Osteoblast (primary cell): ENCODE measurements at regions not wholly inside any gene's neighbourhood (a gene's known extent, or its start where the extent isn't known, plus 50 kb on each side); places are given as distances from the start of the nearest gene placed in this dataset.

Experiments used
- DNase-seq: peaks from one replicate; pipeline ENCODE4 v3.0.0; 2011; ENCODE audit warnings: low spot score, mixed read lengths; ENCODE audit not compliant: insufficient read length; ENCODE audit errors: missing footprints
- H2AFZ ChIP-seq: 2 replicates; pipeline ENCODE4 v1.6.0; 2011; ENCODE audit warnings: mild to moderate bottlenecking, low read length
- H3K27ac ChIP-seq: 2 replicates; pipeline ENCODE4 v1.5.1; 2011; ENCODE audit warnings: mild to moderate bottlenecking, low read depth, low read length, moderate library complexity
- H3K27me3 ChIP-seq: 2 replicates; pipeline ENCODE4 v1.6.0; 2012; ENCODE audit warnings: mild to moderate bottlenecking, control low read depth, inconsistent platforms, low read length, moderate library complexity; ENCODE audit not compliant: insufficient read depth
- H3K36me3 ChIP-seq: 2 replicates; pipeline ENCODE4 v1.5.1; 2011; ENCODE audit warnings: mild to moderate bottlenecking, low read length, control low read depth, moderate library complexity; ENCODE audit not compliant: insufficient read depth
- H3K4me1 ChIP-seq: 2 replicates; pipeline ENCODE4 v1.5.1; 2011; ENCODE audit warnings: mild to moderate bottlenecking, low read length, control low read depth, moderate library complexity; ENCODE audit not compliant: insufficient read depth
- H3K4me2 ChIP-seq: 2 replicates; pipeline ENCODE4 v1.6.0; 2011; ENCODE audit warnings: mild to moderate bottlenecking, low read length; ENCODE audit not compliant: insufficient read depth
- H3K4me3 ChIP-seq: fragments of 200-600 bp; sonication (generic); 3 replicates; pipeline ENCODE4 v1.5.1; 2012; ENCODE audit warnings: mild to moderate bottlenecking, low read length, inconsistent platforms; ENCODE audit not compliant: insufficient read depth
- H3K79me2 ChIP-seq: 2 replicates; pipeline ENCODE4 v1.6.0; 2012; ENCODE audit warnings: mild to moderate bottlenecking, low read length, control low read depth, inconsistent platforms; ENCODE audit not compliant: insufficient read depth
- H3K9me3 ChIP-seq: 2 replicates; pipeline ENCODE4 v1.5.1; 2011; ENCODE audit warnings: low read depth, low read length, control low read depth
- H4K20me1 ChIP-seq: 2 replicates; pipeline ENCODE4 v1.6.0; 2012; ENCODE audit warnings: mild to moderate bottlenecking, low read length, control low read depth; ENCODE audit not compliant: insufficient read depth
- TF ChIP-seq, protein P1 (sequence below): IDR thresholded peaks from 2 replicates; pipeline ENCODE4 v1.5.1; 2011; ENCODE audit warnings: mild to moderate bottlenecking, low read depth, low read length, moderate library complexity; ENCODE audit errors: extremely low read depth

DNA sequence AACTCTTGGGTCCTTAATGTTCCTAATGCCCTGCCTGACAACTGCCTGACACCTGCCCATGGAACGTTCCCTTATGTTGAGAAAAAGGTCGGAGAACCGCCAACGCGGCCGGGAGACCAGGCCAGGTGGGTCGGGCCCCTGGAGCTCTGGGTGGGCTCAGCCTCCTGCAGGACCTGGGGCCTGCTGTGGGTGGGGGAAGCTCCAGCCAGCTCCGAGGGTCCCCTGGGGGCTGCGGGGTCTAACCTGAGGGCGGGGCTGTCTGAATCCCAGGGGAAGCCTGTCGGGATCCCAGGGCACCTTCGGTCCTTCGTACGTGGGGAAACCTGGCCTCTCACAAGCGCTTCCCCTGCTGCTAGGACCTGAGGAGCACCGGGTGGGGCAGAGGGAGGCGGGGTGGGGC lies 296.0 kb downstream of the NDUFA10 start:
- H4K20me1 ChIP-seq: no peaks in the 10 kb centered on the region
- H3K27me3 ChIP-seq: no peaks in the 10 kb centered on the region
- no peaks in the 10 kb centered on the region for H3K9me3 ChIP-seq
- H2AFZ ChIP-seq: no peak overlapping the region
- DNase-seq: peak; percentile 82
- H3K36me3 ChIP-seq: no peaks in the 10 kb centered on the region
- no peaks in the 10 kb centered on the region for H3K4me1 ChIP-seq
- H3K79me2 ChIP-seq: no peaks in the 10 kb centered on the region
- TF ChIP-seq, protein P1, sequence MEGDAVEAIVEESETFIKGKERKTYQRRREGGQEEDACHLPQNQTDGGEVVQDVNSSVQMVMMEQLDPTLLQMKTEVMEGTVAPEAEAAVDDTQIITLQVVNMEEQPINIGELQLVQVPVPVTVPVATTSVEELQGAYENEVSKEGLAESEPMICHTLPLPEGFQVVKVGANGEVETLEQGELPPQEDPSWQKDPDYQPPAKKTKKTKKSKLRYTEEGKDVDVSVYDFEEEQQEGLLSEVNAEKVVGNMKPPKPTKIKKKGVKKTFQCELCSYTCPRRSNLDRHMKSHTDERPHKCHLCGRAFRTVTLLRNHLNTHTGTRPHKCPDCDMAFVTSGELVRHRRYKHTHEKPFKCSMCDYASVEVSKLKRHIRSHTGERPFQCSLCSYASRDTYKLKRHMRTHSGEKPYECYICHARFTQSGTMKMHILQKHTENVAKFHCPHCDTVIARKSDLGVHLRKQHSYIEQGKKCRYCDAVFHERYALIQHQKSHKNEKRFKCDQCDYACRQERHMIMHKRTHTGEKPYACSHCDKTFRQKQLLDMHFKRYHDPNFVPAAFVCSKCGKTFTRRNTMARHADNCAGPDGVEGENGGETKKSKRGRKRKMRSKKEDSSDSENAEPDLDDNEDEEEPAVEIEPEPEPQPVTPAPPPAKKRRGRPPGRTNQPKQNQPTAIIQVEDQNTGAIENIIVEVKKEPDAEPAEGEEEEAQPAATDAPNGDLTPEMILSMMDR: no peak
- no peak overlapping the region for H3K4me2 ChIP-seq
- H3K4me3 ChIP-seq: no peak overlapping the region
- H3K27ac ChIP-seq: no peak overlapping the region

DNA sequence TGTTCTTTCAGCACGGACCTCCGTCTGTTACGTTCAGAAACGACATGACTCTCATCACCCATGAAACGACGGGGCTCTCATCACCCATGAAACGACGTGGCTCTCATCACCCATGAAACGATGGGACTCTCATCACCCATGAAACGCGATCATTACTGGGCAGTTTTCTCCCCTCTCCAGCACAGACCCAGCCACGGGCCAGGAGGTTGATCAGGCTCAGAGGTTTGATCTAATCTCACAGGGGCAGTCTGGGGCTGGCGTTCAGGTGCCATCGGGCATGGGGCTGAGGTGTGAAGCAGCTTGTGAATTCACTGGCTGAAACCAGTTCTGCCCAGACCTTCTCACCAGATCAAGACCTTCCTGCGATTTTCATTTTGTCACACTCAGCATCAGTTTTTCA lies 296.4 kb downstream of the NDUFA10 start:
- Histone ChIP-seq H3K9me3 (no peaks in the 10 kb centered on the region), H3K27ac (no peak overlapping the region), H3K4me1 (no peaks in the 10 kb centered on the region), H2AFZ (no peak overlapping the region), H4K20me1 (no peaks in the 10 kb centered on the region), H3K79me2 (no peaks in the 10 kb centered on the region), H3K4me2 (no peak overlapping the region), H3K27me3 (no peaks in the 10 kb centered on the region), H3K36me3 (no peaks in the 10 kb centered on the region), H3K4me3 (no peak overlapping the region)
- TF ChIP-seq, protein P1: no peak
- DNase-seq: peak; percentile 64

DNA sequence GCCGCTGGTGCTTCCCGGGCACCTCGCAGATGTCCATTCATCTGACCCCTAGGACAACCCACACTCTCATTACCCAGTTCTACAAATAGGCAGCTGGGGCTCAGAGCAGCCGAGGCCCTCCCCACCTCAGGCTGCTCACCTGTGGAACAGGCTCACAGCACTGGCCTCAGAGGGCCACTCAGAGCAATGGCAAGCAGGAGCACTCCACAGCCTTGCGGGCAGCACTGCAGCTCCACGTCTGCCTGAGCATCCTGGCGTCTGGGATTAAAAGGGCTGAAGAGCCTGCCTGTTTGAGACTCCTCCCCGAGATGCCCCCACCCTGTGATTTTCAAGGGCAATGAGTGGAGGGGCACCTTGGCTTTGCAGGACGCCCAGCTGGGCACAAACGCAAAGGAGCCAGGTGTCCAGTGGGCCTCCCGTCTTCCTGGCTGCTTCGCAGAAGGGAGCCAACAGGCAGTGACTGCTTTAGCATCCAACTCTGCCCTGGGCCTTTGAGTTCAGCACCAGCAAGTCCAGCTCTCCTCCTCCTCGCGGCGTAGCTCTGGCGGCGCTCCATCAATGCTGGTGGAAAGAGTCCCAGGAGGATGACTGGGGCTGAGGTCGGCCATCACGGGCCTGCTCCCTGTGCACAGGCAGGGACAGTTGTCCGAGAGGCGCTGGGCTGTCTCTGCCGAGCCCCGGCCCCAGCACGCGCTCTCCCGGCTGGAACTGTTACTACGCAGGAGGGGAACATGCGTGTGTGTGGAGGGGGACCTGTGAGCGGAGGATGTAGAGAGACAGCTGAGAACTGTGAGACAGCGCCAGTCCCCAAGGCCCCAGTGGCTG lies 297.2 kb downstream of the NDUFA10 start:
- Histone ChIP-seq H3K4me2 (no peak overlapping the region), H3K4me1 (no peaks in the 10 kb centered on the region), H3K27ac (no peak overlapping the region), H2AFZ (no peak overlapping the region), H3K36me3 (no peaks in the 10 kb centered on the region), H3K27me3 (no peaks in the 10 kb centered on the region), H3K79me2 (no peaks in the 10 kb centered on the region), H4K20me1 (no peaks in the 10 kb centered on the region), H3K9me3 (no peaks in the 10 kb centered on the region), H3K4me3 (no peak overlapping the region)
- TF ChIP-seq, protein P1: no peak
- DNase-seq: peak; percentile 88

DNA sequence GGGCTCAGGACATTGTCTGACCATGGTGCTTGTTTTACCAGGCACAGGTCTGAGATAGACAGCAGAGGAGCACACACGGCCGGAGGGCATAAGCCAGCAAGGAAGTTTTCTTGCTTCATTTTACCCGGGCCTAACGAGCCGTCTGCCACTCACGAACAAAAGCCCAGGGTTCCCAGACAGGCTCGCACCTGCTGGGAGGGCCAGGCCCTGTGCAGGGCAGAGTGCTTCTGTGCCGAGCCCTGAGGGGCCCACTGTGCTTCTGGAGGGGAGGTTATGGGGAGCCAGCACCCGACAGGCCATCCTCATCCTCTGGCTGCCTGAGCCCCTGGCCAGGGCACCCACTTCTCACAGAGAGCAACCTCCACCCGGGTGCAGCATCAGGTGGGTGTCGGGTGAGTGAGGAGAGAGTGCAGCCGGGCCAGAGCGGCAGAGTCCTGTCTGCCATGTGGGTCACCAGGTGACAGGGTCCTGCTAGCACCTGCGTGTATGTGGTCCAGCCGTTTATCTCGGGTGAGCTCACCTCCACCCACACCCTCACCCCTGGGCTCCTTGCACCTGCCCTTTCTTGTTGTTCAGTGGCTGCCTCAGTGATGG lies 297.9 kb downstream of the NDUFA10 start:
- no peak overlapping the region for H3K4me3 ChIP-seq
- H3K4me2 ChIP-seq: no peak overlapping the region
- no peaks in the 10 kb centered on the region for H3K4me1 ChIP-seq
- no peaks in the 10 kb centered on the region for H4K20me1 ChIP-seq
- no peaks in the 10 kb centered on the region for H3K27me3 ChIP-seq
- no peaks in the 10 kb centered on the region for H3K79me2 ChIP-seq
- H3K36me3 ChIP-seq: no peaks in the 10 kb centered on the region
- peak; percentile 83 for DNase-seq
- H3K9me3 ChIP-seq: no peaks in the 10 kb centered on the region
- no peak overlapping the region for H3K27ac ChIP-seq
- TF ChIP-seq, protein P1: no peak
- no peak overlapping the region for H2AFZ ChIP-seq
